GM23338 (cell line): ENCODE measurements at regions not wholly inside any gene's neighbourhood (a gene's known extent, or its start where the extent isn't known, plus 50 kb on each side); places are given as distances from the start of the nearest gene placed in this dataset.

ENCODE experiments used
- ATAC-seq: fragments of 200-7000 bp; cut with Tn5 transposase; 3 replicates; pipeline ENCODE4 v1.9.1; 2020
- DNase-seq: peaks from one replicate; pipeline ENCODE4 v3.0.0-alpha.2; 2015; ENCODE audit warnings: low spot score
- H2AFZ ChIP-seq: fragments of 200-600 bp; sonication (generic); 2 replicates; pipeline ENCODE4 v1.8.0; 2016; ENCODE audit warnings: antibody characterized with exemption, mild to moderate bottlenecking, moderate library complexity
- H3F3A ChIP-seq: fragments of 200-600 bp; sonication (generic); replicated peaks from 2 replicates; pipeline ENCODE4 v1.8.0; 2017; ENCODE audit warnings: antibody characterized with exemption, mixed run types, low read depth
- H3K27ac ChIP-seq: fragments of 200-600 bp; sonication (generic); 2 replicates; pipeline ENCODE4 v1.6.1; 2016; ENCODE audit warnings: low read depth
- H3K27me3 ChIP-seq: fragments of 200-600 bp; sonication (generic); 2 replicates; pipeline ENCODE4 v1.8.0; 2016; ENCODE audit warnings: mild to moderate bottlenecking, mixed run types, moderate library complexity; ENCODE audit not compliant: insufficient read depth
- H3K36me3 ChIP-seq: fragments of 200-600 bp; sonication (generic); 2 replicates; pipeline ENCODE4 v1.8.0; 2016; ENCODE audit warnings: mild to moderate bottlenecking; ENCODE audit not compliant: insufficient read depth
- H3K4me1 ChIP-seq: fragments of 200-600 bp; sonication (generic); 2 replicates; pipeline ENCODE4 v1.8.0; 2016; ENCODE audit warnings: mild to moderate bottlenecking, moderate library complexity; ENCODE audit not compliant: insufficient read depth
- H3K4me2 ChIP-seq: fragments of 200-600 bp; sonication (generic); 2 replicates; pipeline ENCODE4 v1.7.1; 2017; ENCODE audit warnings: mixed run types
- H3K4me3 ChIP-seq: fragments of 200-600 bp; sonication (generic); 2 replicates; pipeline ENCODE4 v1.6.1; 2016; ENCODE audit warnings: mixed run types
- H3K79me2 ChIP-seq: fragments of 200-600 bp; sonication (generic); replicated peaks from 2 replicates; pipeline ENCODE4 v1.8.0; 2017; ENCODE audit warnings: mild to moderate bottlenecking; ENCODE audit not compliant: insufficient read depth
- H3K9me2 ChIP-seq: fragments of 200-600 bp; sonication (generic); 2 replicates; pipeline ENCODE4 v1.8.0; 2017; ENCODE audit not compliant: insufficient read depth
- H4K20me1 ChIP-seq: fragments of 200-600 bp; sonication (generic); replicated peaks from 2 replicates; pipeline ENCODE4 v1.8.0; 2017; ENCODE audit warnings: mild to moderate bottlenecking; ENCODE audit not compliant: insufficient read depth
- H3K27ac Mint-ChIP-seq: 2 replicates; pipeline ENCODE4 v1.8.0; 2020; ENCODE audit warnings: inconsistent platforms, mild to moderate bottlenecking, moderate library complexity, mixed read lengths
- H3K27me3 Mint-ChIP-seq: 3 replicates; pipeline ENCODE4 v1.8.0; 2022; ENCODE audit warnings: low read depth, mild to moderate bottlenecking, moderate library complexity, mixed read lengths, inconsistent platforms; ENCODE audit not compliant: insufficient read depth, poor library complexity
- H3K36me3 Mint-ChIP-seq: 3 replicates; pipeline ENCODE4 v1.8.0; 2021; ENCODE audit warnings: low read depth, mild to moderate bottlenecking, inconsistent platforms, moderate library complexity, mixed read lengths
- H3K4me1 Mint-ChIP-seq: 3 replicates; pipeline ENCODE4 v1.8.0; 2020; ENCODE audit warnings: mild to moderate bottlenecking, inconsistent platforms, mixed read lengths
- H3K4me3 Mint-ChIP-seq: 3 replicates; pipeline ENCODE4 v1.8.0; 2021; ENCODE audit warnings: moderate library complexity, mild to moderate bottlenecking, inconsistent platforms, mixed read lengths
- H3K9me3 Mint-ChIP-seq: 3 replicates; pipeline ENCODE4 v1.8.0; 2020; ENCODE audit warnings: moderate library complexity, mild to moderate bottlenecking, inconsistent platforms, mixed read lengths
- CREB1 ChIP-seq: fragments of 250-450 bp; sonication (Bioruptor Pico); IDR thresholded peaks from 2 replicates; pipeline ENCODE4 v1.5.0; 2020; ENCODE audit warnings: low read depth, mild to moderate bottlenecking, moderate library complexity
- ETS1 ChIP-seq: IDR thresholded peaks from 2 replicates; pipeline ENCODE4 v1.6.1; 2016; ENCODE audit warnings: antibody characterized with exemption
- EZH2 ChIP-seq: fragments of 200-600 bp; sonication (generic); IDR thresholded peaks from one replicate; pipeline ENCODE4 v1.8.0; 2017; ENCODE audit warnings: antibody characterized with exemption, mild to moderate bottlenecking, low read depth; ENCODE audit not compliant: unreplicated experiment
- EZH2phosphoT487 ChIP-seq: fragments of 200-600 bp; sonication (generic); IDR thresholded peaks from one replicate; pipeline ENCODE4 v1.8.1; 2018; ENCODE audit warnings: antibody characterized with exemption; ENCODE audit not compliant: unreplicated experiment
- JUNB ChIP-seq: IDR thresholded peaks from one replicate; pipeline ENCODE4 v1.6.1; 2016; ENCODE audit warnings: antibody characterized with exemption; ENCODE audit not compliant: unreplicated experiment
- NANOG ChIP-seq: IDR thresholded peaks from 2 replicates; pipeline ENCODE4 v1.6.1; 2016; ENCODE audit warnings: antibody characterized with exemption, borderline replicate concordance
- POLR2AphosphoS5 ChIP-seq: IDR thresholded peaks from 2 replicates; pipeline ENCODE4 v1.6.1; 2016; ENCODE audit warnings: antibody characterized with exemption, low read depth
- REST ChIP-seq: IDR thresholded peaks from one replicate; pipeline ENCODE4 v1.6.1; 2018; ENCODE audit warnings: antibody characterized with exemption; ENCODE audit not compliant: unreplicated experiment
- STAT1 ChIP-seq: IDR thresholded peaks from one replicate; pipeline ENCODE4 v1.6.1; 2016; ENCODE audit warnings: antibody characterized with exemption; ENCODE audit not compliant: unreplicated experiment
- ZNF114 ChIP-seq: fragments of 250-450 bp; sonication (Bioruptor Pico); IDR thresholded peaks from 2 replicates; pipeline ENCODE4 v1.5.0; 2020; ENCODE audit warnings: mild to moderate bottlenecking, moderate library complexity
- ZNF331 ChIP-seq: fragments of 250-450 bp; sonication (Bioruptor Pico); IDR thresholded peaks from 2 replicates; pipeline ENCODE4 v1.5.0; 2020; ENCODE audit warnings: low read depth, mild to moderate bottlenecking, moderate library complexity
- TF ChIP-seq, protein P1 (sequence below): fragments of 250-450 bp; sonication (Bioruptor Pico); IDR thresholded peaks from 2 replicates; pipeline ENCODE4 v1.5.0; 2020; ENCODE audit warnings: mild to moderate bottlenecking, moderate library complexity
- TF ChIP-seq, protein P2 (sequence below), 2 experiments: fragments of 200-600 bp in 1 of 2; sonication (generic) in 1 of 2; conservative IDR thresholded peaks; 2 replicates each; pipeline versions ENCODE4 v1.5.1 to v1.6.1; 2016 to 2017; ENCODE audit warnings: antibody characterized with exemption in 2 of 2, low read depth in 2 of 2, mild to moderate bottlenecking in 2 of 2, moderate library complexity in 1 of 2

DNA sequence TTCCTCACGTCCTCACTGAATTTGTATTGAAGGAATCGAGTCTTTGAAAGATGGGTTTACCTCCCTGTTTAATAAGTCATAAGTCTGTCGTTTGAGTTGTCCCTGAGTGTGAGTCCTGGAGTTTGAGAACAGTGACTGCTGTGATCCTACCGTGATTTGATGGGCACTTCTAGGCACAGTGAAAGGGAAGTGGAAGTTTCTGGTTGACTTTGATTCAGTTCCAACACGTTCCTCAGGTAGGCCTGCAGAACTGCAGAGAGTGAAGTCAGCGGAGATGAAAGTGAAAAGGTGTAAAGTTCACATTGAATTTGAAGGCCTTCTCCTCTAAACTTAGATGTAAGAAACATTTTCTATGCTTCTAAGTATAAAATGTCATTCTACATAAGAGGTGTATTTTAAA is 52.9 kb upstream of the ACKR3 start (continued):
- TF ChIP-seq, protein P1, sequence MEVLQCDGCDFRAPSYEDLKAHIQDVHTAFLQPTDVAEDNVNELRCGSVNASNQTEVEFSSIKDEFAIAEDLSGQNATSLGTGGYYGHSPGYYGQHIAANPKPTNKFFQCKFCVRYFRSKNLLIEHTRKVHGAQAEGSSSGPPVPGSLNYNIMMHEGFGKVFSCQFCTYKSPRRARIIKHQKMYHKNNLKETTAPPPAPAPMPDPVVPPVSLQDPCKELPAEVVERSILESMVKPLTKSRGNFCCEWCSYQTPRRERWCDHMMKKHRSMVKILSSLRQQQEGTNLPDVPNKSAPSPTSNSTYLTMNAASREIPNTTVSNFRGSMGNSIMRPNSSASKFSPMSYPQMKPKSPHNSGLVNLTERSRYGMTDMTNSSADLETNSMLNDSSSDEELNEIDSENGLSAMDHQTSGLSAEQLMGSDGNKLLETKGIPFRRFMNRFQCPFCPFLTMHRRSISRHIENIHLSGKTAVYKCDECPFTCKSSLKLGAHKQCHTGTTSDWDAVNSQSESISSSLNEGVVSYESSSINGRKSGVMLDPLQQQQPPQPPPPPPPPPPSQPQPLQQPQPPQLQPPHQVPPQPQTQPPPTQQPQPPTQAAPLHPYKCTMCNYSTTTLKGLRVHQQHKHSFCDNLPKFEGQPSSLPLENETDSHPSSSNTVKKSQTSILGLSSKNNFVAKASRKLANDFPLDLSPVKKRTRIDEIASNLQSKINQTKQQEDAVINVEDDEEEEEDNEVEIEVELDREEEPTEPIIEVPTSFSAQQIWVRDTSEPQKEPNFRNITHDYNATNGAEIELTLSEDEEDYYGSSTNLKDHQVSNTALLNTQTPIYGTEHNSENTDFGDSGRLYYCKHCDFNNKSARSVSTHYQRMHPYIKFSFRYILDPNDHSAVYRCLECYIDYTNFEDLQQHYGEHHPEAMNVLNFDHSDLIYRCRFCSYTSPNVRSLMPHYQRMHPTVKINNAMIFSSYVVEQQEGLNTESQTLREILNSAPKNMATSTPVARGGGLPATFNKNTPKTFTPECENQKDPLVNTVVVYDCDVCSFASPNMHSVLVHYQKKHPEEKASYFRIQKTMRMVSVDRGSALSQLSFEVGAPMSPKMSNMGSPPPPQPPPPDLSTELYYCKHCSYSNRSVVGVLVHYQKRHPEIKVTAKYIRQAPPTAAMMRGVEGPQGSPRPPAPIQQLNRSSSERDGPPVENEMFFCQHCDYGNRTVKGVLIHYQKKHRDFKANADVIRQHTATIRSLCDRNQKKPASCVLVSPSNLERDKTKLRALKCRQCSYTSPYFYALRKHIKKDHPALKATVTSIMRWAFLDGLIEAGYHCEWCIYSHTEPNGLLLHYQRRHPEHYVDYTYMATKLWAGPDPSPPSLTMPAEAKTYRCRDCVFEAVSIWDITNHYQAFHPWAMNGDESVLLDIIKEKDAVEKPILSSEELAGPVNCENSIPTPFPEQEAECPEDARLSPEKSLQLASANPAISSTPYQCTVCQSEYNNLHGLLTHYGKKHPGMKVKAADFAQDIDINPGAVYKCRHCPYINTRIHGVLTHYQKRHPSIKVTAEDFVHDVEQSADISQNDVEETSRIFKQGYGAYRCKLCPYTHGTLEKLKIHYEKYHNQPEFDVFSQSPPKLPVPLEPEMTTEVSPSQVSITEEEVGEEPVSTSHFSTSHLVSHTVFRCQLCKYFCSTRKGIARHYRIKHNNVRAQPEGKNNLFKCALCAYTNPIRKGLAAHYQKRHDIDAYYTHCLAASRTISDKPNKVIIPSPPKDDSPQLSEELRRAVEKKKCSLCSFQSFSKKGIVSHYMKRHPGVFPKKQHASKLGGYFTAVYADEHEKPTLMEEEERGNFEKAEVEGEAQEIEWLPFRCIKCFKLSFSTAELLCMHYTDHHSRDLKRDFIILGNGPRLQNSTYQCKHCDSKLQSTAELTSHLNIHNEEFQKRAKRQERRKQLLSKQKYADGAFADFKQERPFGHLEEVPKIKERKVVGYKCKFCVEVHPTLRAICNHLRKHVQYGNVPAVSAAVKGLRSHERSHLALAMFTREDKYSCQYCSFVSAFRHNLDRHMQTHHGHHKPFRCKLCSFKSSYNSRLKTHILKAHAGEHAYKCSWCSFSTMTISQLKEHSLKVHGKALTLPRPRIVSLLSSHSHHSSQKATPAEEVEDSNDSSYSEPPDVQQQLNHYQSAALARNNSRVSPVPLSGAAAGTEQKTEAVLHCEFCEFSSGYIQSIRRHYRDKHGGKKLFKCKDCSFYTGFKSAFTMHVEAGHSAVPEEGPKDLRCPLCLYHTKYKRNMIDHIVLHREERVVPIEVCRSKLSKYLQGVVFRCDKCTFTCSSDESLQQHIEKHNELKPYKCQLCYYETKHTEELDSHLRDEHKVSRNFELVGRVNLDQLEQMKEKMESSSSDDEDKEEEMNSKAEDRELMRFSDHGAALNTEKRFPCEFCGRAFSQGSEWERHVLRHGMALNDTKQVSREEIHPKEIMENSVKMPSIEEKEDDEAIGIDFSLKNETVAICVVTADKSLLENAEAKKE (CRISPR knock-in tag) = no peak
- TF ChIP-seq ETS1 (no peak), NANOG (no peak), STAT1 (no peak)
- TF ChIP-seq, protein P2, sequence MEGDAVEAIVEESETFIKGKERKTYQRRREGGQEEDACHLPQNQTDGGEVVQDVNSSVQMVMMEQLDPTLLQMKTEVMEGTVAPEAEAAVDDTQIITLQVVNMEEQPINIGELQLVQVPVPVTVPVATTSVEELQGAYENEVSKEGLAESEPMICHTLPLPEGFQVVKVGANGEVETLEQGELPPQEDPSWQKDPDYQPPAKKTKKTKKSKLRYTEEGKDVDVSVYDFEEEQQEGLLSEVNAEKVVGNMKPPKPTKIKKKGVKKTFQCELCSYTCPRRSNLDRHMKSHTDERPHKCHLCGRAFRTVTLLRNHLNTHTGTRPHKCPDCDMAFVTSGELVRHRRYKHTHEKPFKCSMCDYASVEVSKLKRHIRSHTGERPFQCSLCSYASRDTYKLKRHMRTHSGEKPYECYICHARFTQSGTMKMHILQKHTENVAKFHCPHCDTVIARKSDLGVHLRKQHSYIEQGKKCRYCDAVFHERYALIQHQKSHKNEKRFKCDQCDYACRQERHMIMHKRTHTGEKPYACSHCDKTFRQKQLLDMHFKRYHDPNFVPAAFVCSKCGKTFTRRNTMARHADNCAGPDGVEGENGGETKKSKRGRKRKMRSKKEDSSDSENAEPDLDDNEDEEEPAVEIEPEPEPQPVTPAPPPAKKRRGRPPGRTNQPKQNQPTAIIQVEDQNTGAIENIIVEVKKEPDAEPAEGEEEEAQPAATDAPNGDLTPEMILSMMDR (conservative IDR thresholded peaks at IDR 0.05; ENCODE audit: low read depth in 2 of 2) = no peak

DNA sequence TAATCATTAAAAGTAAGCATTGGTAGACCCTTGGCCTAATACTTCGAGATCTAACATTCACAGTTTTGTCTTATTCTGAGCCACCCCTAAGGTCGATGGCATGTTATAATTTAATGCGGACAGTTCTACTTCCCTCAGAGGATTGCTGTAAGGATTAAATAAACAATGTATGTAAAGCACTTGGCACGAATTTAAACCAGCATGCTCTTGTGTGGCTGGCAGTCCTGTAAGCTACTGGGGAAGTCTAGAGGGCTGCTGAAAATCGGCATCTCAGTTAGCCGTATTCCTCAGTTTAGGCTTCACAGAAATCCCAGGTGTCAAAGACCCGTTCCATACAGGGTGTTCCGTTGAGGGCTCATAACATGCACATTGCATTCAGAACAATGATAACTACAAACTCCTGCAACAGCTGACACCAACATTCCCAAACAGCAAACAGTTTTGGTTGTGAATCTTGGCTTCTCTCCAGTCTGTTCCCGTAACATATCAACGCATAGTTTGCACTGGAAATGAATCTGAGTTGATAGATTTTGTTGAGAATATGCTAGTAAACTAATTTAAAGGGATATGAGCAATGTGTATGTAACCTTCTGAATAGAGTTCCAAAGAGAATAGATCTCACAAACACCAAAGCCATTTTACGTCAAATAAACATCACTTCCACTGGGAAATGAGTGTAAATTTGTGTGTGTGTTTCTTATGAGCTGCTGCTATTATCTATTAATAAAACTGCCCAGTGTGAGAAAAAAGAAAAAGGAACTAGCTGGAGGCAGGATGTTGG is 52.2 kb upstream of the ACKR3 start:
- Mint-ChIP-seq H3K4me3 (no peak overlapping the region), H3K27ac (no peak overlapping the region), H3K36me3 (no peaks in the 10 kb centered on the region), H3K4me1 (no peaks in the 10 kb centered on the region), H3K27me3 (no peaks in the 10 kb centered on the region), H3K9me3 (no peaks in the 10 kb centered on the region)
- H3K36me3 ChIP-seq = no peaks in the 10 kb centered on the region
- no peak overlapping the region for H3K4me2 ChIP-seq
- no peak overlapping the region for H2AFZ ChIP-seq
- no peaks in the 10 kb centered on the region for H3K9me2 ChIP-seq
- ATAC-seq (no peak), DNase-seq (no peak)
- H4K20me1 ChIP-seq = no peaks in the 10 kb centered on the region
- no peak overlapping the region for H3K4me3 ChIP-seq
- no peaks in the 10 kb centered on the region for H3K4me1 ChIP-seq
- H3F3A ChIP-seq = no peaks in the 10 kb centered on the region
- H3K27ac ChIP-seq = no peak overlapping the region
- no peaks in the 10 kb centered on the region for H3K79me2 ChIP-seq
- H3K27me3 ChIP-seq = no peaks in the 10 kb centered on the region
- TF ChIP-seq POLR2AphosphoS5 (no peak), CREB1 (CRISPR knock-in tag) (no peak), EZH2 (no peak), ZNF114 (no peak), NANOG (no peak), JUNB (no peak), EZH2phosphoT487 (no peak), ZNF331 (CRISPR knock-in tag) (no peak), STAT1 (no peak), REST (no peak)
